Stomach (tissue), 8 donors: ENCODE measurements at regions not wholly inside any gene's neighbourhood (a gene's known extent, or its start where the extent isn't known, plus 50 kb on each side); places are given as distances from the start of the nearest gene placed in this dataset.

Experiments
- DNase-seq, 2 donors: peaks; one replicate each; pipeline versions ENCODE4 v3.0.0 to v3.0.0-alpha.2; 2013 to 2019
- H3K27ac ChIP-seq, 5 donors: fragments of 200-600 bp in 4 of 5; sonication (generic) in 4 of 5; one replicate each; pipeline ENCODE4 v1.5.1; 2013 to 2019; ENCODE audit warnings: mild to moderate bottlenecking in 1 of 5, moderate library complexity in 1 of 5
- H3K27me3 ChIP-seq, 3 donors: fragments of 200-600 bp; sonication (generic); one replicate each; pipeline ENCODE4 v1.5.1; 2017 to 2019; ENCODE audit warnings: mixed run types in 1 of 3
- H3K36me3 ChIP-seq, 4 donors: fragments of 200-600 bp; sonication (generic); 1 replicate in 3 of 4; 2 replicates in 1 of 4; pipeline ENCODE4 v1.5.1; 2016 to 2019
- H3K4me1 ChIP-seq, 4 donors: fragments of 200-600 bp; sonication (generic); one replicate each; pipeline ENCODE4 v1.5.1; 2016 to 2019
- H3K4me3 ChIP-seq, 4 donors: fragments of 200-600 bp; sonication (generic) in 3 of 4; one replicate each; pipeline ENCODE4 v1.5.1; 2016 to 2019; ENCODE audit warnings: mild to moderate bottlenecking in 1 of 4
- H3K9me3 ChIP-seq, 4 donors: fragments of 200-600 bp; sonication (generic); one replicate each; pipeline ENCODE4 v1.5.1; 2016 to 2019
- CTCF ChIP-seq, 7 experiments: fragments of 450-650 bp in 4 of 7; fragments of 200-600 bp in 3 of 7; sonication (generic) in 3 of 7; IDR thresholded peaks; one replicate each; pipeline ENCODE4 v1.5.1; 2016 to 2019; ENCODE audit warnings: antibody characterized with exemption in 7 of 7, control low read depth in 2 of 7, mild to moderate bottlenecking in 1 of 7
- EP300 ChIP-seq: sonication (generic); formaldehyde crosslinking; IDR thresholded peaks from one replicate; pipeline ENCODE4 v1.6.1; 2017; ENCODE audit warnings: antibody characterized with exemption
- POLR2A ChIP-seq, 4 donors: fragments of 450-650 bp; IDR thresholded peaks; one replicate each; pipeline ENCODE4 v1.6.1; 2016; ENCODE audit warnings: antibody characterized with exemption in 4 of 4, control low read depth in 2 of 4, mild to moderate bottlenecking in 1 of 4, moderate library complexity in 1 of 4
- POLR2AphosphoS5 ChIP-seq, 3 donors: sonication (generic); formaldehyde crosslinking; IDR thresholded peaks; one replicate each; pipeline ENCODE4 v1.6.1; 2016; ENCODE audit warnings: antibody characterized with exemption in 3 of 3
- WGBS, 5 donors: extraction: QIAGEN DNeasy Blood & Tissue Kit in 3 of 5; methylation state at CpG; one replicate each; pipeline versions ENCODE4 v1.1.5 to v1.1.7; 2013 to 2018; 5-methylcytosine and 5-hydroxymethylcytosine counted together
- intact Hi-C: fragments of 100-400 bp; cut with DNase I; formaldehyde crosslinking; loops from one replicate; pipeline ENCODE4 v1.15.1; 2023; ENCODE audit warnings: low total_unique reads
- donor health status: healthy with polysubstance abuse.
- donor health status: Bipolar disorder and iron deficiency.
- donor health status: healthy.

- H3K9me3 ChIP-seq, result no peaks in the 10 kb centered on the region
- H3K27me3 ChIP-seq, result no peaks in the 10 kb centered on the region
- H3K4me3 ChIP-seq, result no peak overlapping the region
- H3K27ac ChIP-seq, result no peak overlapping the region
- 76 to 93% (median 83%) methylated on average over 1 of the region's 1 CpG for WGBS, 5 donors
- intact Hi-C loops, result no loop called here
- H3K36me3 ChIP-seq, result no peaks in the 10 kb centered on the region
- H3K4me1 ChIP-seq, result no peaks in the 10 kb centered on the region
- DNase-seq, result no peak
- TF ChIP-seq EP300, result no peak
- TF ChIP-seq CTCF (IDR thresholded peaks at IDR 0.05), result no peak
- no peak for TF ChIP-seq POLR2A (IDR thresholded peaks at IDR 0.05)
- no peak for TF ChIP-seq POLR2AphosphoS5 (IDR thresholded peaks at IDR 0.05)
Measured at GRCh38 chr11:92168936-92169335, 55.7 kb upstream of the FAT3 start.

GRCh38 chr11:92167571-92167970, 57.0 kb upstream of the FAT3 start:
- Histone ChIP-seq H3K36me3 (no peaks in the 10 kb centered on the region), H3K4me3 (no peak overlapping the region), H3K9me3 (no peaks in the 10 kb centered on the region), H3K27me3 (no peaks in the 10 kb centered on the region), H3K4me1 (no peaks in the 10 kb centered on the region), H3K27ac (no peak overlapping the region)
- intact Hi-C loops, result no loop called here
- 84 to 91% (median 88%) methylated on average over 4 of the region's 4 CpGs for WGBS, 5 donors
- no peak for TF ChIP-seq EP300
- TF ChIP-seq CTCF (IDR thresholded peaks at IDR 0.05), result no peak
- TF ChIP-seq POLR2AphosphoS5 (IDR thresholded peaks at IDR 0.05), result no peak
- TF ChIP-seq POLR2A (IDR thresholded peaks at IDR 0.05), result no peak
- no peak for DNase-seq

- no peaks in the 10 kb centered on the region for H3K27me3 ChIP-seq
- no peak overlapping the region for H3K27ac ChIP-seq
- no peak for DNase-seq
- no peaks in the 10 kb centered on the region for H3K4me1 ChIP-seq
- no peaks in the 10 kb centered on the region for H3K36me3 ChIP-seq
- no peak overlapping the region for H3K4me3 ChIP-seq
- 72 to 85% (median 81%) methylated on average over 3 of the region's 3 CpGs for WGBS, 5 donors
- TF ChIP-seq CTCF (IDR thresholded peaks at IDR 0.05) (no peak), POLR2A (IDR thresholded peaks at IDR 0.05) (no peak), POLR2AphosphoS5 (IDR thresholded peaks at IDR 0.05) (no peak), EP300 (no peak)
- intact Hi-C loops, result no loop called here
- no peaks in the 10 kb centered on the region for H3K9me3 ChIP-seq
Measured at GRCh38 chr11:92166335-92166734, 58.3 kb upstream of the FAT3 start.

GRCh38 chr11:92163879-92164278, 60.7 kb upstream of the FAT3 start:
- no peak for DNase-seq
- Histone ChIP-seq H3K27me3 (no peaks in the 10 kb centered on the region), H3K4me1 (no peaks in the 10 kb centered on the region), H3K36me3 (no peaks in the 10 kb centered on the region), H3K4me3 (no peak overlapping the region), H3K27ac (no peak overlapping the region), H3K9me3 (no peaks in the 10 kb centered on the region)
- TF ChIP-seq POLR2AphosphoS5 (IDR thresholded peaks at IDR 0.05) (no peak), CTCF (IDR thresholded peaks at IDR 0.05) (no peak), EP300 (no peak), POLR2A (IDR thresholded peaks at IDR 0.05) (no peak)
- intact Hi-C loops, result no loop called here
- WGBS, 5 donors, result 77 to 91% (median 83%) methylated on average over 1 of the region's 1 CpG

GRCh38 chr11:92162776-92163175, 61.8 kb upstream of the FAT3 start:
- TF ChIP-seq POLR2AphosphoS5 (IDR thresholded peaks at IDR 0.05), result no peak
- no peak for TF ChIP-seq CTCF (IDR thresholded peaks at IDR 0.05)
- no peak for TF ChIP-seq POLR2A (IDR thresholded peaks at IDR 0.05)
- TF ChIP-seq EP300, result no peak
- no peak overlapping the region for H3K4me3 ChIP-seq
- intact Hi-C loops, result no loop called here
- no peaks in the 10 kb centered on the region for H3K4me1 ChIP-seq
- no peak for DNase-seq
- H3K27me3 ChIP-seq, result no peaks in the 10 kb centered on the region
- WGBS, 5 donors, result 63 to 84% (median 80%) methylated on average over 2 of the region's 2 CpGs
- H3K36me3 ChIP-seq, result no peaks in the 10 kb centered on the region
- no peak overlapping the region for H3K27ac ChIP-seq
- H3K9me3 ChIP-seq, result no peaks in the 10 kb centered on the region
